ENCODE measurements at regions not wholly inside any gene's neighbourhood (a gene's known extent, or its start where the extent isn't known, plus 50 kb on each side); places are given as distances from the start of the nearest gene placed in this dataset.

GRCh38 chr12:93185369-93185741 lies 192.4 kb upstream of the NUDT4 start:
- TF ChIP-seq POLR2A (IDR thresholded peaks at IDR 0.05; ENCODE audit: low read depth), result no peak
- TF ChIP-seq CTCF (IDR thresholded peaks at IDR 0.05), result no peak

Data from esophagus muscularis mucosa (tissue), 3 donors.